ENCODE measurements at regions not wholly inside any gene's neighbourhood (a gene's known extent, or its start where the extent isn't known, plus 50 kb on each side); places are given as distances from the start of the nearest gene placed in this dataset.

GRCh38 chr4:116522922-116523321, 562.5 kb downstream of the TRAM1L1 start:
- DNase-seq (ENCODE audit: extremely low read depth, low read depth), result no peak
- no peak for TF ChIP-seq CTCF (IDR thresholded peaks at IDR 0.05; ENCODE audit: low read depth, low read length)

GRCh38 chr4:116520886-116521285, 564.5 kb downstream of the TRAM1L1 start:
- no peak for TF ChIP-seq CTCF (IDR thresholded peaks at IDR 0.05; ENCODE audit: low read depth, low read length)
- no peak for DNase-seq (ENCODE audit: extremely low read depth, low read depth)

- TF ChIP-seq CTCF (IDR thresholded peaks at IDR 0.05; ENCODE audit: low read depth, low read length), result no peak
- DNase-seq (ENCODE audit: extremely low read depth, low read depth), result no peak
These were observed 568.7 kb downstream of the TRAM1L1 start for GRCh38 chr4:116516711-116517110.

- no peak for TF ChIP-seq CTCF (IDR thresholded peaks at IDR 0.05; ENCODE audit: low read depth, low read length)
- no peak for DNase-seq (ENCODE audit: extremely low read depth, low read depth)
These were observed 569.4 kb downstream of the TRAM1L1 start for GRCh38 chr4:116515959-116516358.

GRCh38 chr4:116512552-116512951, 572.8 kb downstream of the TRAM1L1 start:
- no peak for TF ChIP-seq CTCF (IDR thresholded peaks at IDR 0.05; ENCODE audit: low read depth, low read length)
- DNase-seq (ENCODE audit: extremely low read depth, low read depth), result no peak

- DNase-seq (ENCODE audit: extremely low read depth, low read depth), result no peak
- TF ChIP-seq CTCF (IDR thresholded peaks at IDR 0.05; ENCODE audit: low read depth, low read length), result no peak
These were observed 583.4 kb downstream of the TRAM1L1 start for GRCh38 chr4:116501954-116502353.

- DNase-seq (ENCODE audit: extremely low read depth, low read depth), result no peak
- TF ChIP-seq CTCF (IDR thresholded peaks at IDR 0.05; ENCODE audit: low read depth, low read length), result no peak
These were observed 585.2 kb downstream of the TRAM1L1 start for GRCh38 chr4:116500225-116500624.
